Common myeloid progenitor, CD34-positive (primary cell): ENCODE measurements at regions not wholly inside any gene's neighbourhood (a gene's known extent, or its start where the extent isn't known, plus 50 kb on each side); places are given as distances from the start of the nearest gene placed in this dataset.
"Not testable (repeated sequence)": the region's sequence is repeated elsewhere in the genome, so short reads cannot be mapped to it uniquely, and the experiment has no call there.

Experiments
- CTCF ChIA-PET: fragments of 350-600 bp; sonication (Branson Sonifier 250); formaldehyde crosslinking; loops from one replicate; lab custom pipeline; 2021; ENCODE audit warnings: antibody characterized with exemption; lab: Charles Lee
- POLR2A ChIA-PET: fragments of 350-600 bp; sonication (Branson Sonifier 250); formaldehyde crosslinking; loops from one replicate; lab custom pipeline; 2021; ENCODE audit warnings: antibody characterized with exemption; lab: Charles Lee
- DNase-seq, 3 donors: peaks; one replicate each; pipeline versions ENCODE4 v3.0.0 to v3.0.0-alpha.2; 2013
- H3K27ac ChIP-seq, 2 experiments: 1 replicate in 1 of 2; 2 replicates in 1 of 2; pipeline ENCODE4 v1.7.0; 2013; ENCODE audit warnings: inconsistent platforms in 2 of 2, low read length in 2 of 2, mild to moderate bottlenecking in 2 of 2, low read depth in 1 of 2, moderate library complexity in 1 of 2; ENCODE audit not compliant: severe bottlenecking in 2 of 2, insufficient read depth in 1 of 2, poor library complexity in 1 of 2
- H3K27me3 ChIP-seq, 5 experiments: replicated peaks in 2 of 5; 1 replicate in 3 of 5; 2 replicates in 2 of 5; pipeline versions ENCODE4 v1.6.1 to v1.7.0; 2013; ENCODE audit warnings: low read length in 4 of 5, mild to moderate bottlenecking in 2 of 5, moderate library complexity in 2 of 5, inconsistent platforms in 1 of 5; ENCODE audit not compliant: insufficient read depth in 5 of 5, control insufficient read depth in 4 of 5
- H3K36me3 ChIP-seq, 4 experiments: 1 replicate in 2 of 4; 2 replicates in 2 of 4; pipeline versions ENCODE4 v1.6.1 to v1.7.0; 2013; ENCODE audit warnings: low read length in 3 of 4, control low read depth in 1 of 4, mild to moderate bottlenecking in 1 of 4; ENCODE audit not compliant: control insufficient read depth in 4 of 4, insufficient read depth in 4 of 4
- H3K4me1 ChIP-seq, 4 experiments: 1 replicate in 3 of 4; 2 replicates in 1 of 4; pipeline versions ENCODE4 v1.6.1 to v1.7.1; 2013; ENCODE audit warnings: low read length in 3 of 4, mild to moderate bottlenecking in 3 of 4, control low read depth in 1 of 4, inconsistent platforms in 1 of 4, moderate library complexity in 1 of 4; ENCODE audit not compliant: control insufficient read depth in 4 of 4, insufficient read depth in 4 of 4; ENCODE audit errors: control extremely low read depth in 1 of 4
- H3K4me3 ChIP-seq, 7 experiments: 1 replicate in 4 of 7; 2 replicates in 3 of 7; pipeline versions ENCODE4 v1.5.1 to v1.7.0; 2013; ENCODE audit warnings: mild to moderate bottlenecking in 7 of 7, low read length in 6 of 7, moderate library complexity in 6 of 7, inconsistent platforms in 2 of 7, low read depth in 2 of 7, control low read depth in 1 of 7; ENCODE audit not compliant: insufficient read depth in 4 of 7, control insufficient read depth in 1 of 7; ENCODE audit errors: extremely low read depth in 1 of 7
- H3K9me3 ChIP-seq, 5 experiments: 1 replicate in 4 of 5; 2 replicates in 1 of 5; pipeline versions ENCODE4 v1.6.1 to v1.7.1; 2013; ENCODE audit warnings: low read length in 4 of 5, mild to moderate bottlenecking in 2 of 5, inconsistent platforms in 1 of 5, low read depth in 1 of 5, moderate library complexity in 1 of 5; ENCODE audit not compliant: control insufficient read depth in 4 of 5, insufficient read depth in 2 of 5; ENCODE audit errors: control extremely low read depth in 1 of 5
- WGBS: methylation state at CpG from one replicate; pipeline ENCODE4 v1.1.5; 2013; ENCODE audit not compliant: insufficient coverage; 5-methylcytosine and 5-hydroxymethylcytosine counted together

DNA sequence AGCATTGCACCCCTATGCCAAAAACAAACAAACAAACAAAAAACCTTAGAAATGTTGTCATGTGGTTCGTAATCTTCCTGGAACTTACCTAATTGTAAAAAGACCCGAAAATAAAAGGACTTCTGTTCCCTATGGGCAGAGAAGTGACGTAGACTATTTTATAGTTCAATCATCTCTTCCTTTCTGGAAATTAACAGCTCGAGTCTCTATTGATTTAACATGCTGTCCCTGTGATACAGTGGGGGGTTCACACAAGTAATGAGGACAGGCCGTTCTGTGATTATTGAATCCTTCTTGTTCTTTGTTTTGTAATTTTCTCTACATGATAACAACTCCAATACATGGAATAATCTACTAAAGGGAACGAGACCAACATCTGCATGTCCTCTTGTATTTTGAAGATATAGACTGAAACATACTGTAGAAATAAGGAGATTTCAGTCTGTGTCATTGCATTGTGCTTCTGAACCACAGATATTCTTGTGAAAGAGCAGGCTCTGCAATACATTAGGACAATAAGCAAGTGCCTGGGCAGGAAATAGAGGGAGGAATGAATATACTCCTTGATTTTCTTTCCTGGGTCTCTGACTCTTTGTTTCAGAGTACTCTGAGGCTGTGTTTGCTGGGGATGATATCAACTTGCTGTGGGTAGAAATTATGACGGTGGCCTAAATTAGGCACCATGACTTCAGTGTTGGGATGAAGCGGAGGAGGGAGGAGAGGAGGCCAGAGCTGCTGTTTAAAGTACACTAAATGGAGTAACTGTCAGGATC lies 65.7 kb upstream of the PPM1B start:
- H3K27ac ChIP-seq, result no peak overlapping the region
- no peaks in the 10 kb centered on the region for H3K36me3 ChIP-seq
- no peaks in the 10 kb centered on the region for H3K27me3 ChIP-seq
- no peaks in the 10 kb centered on the region for H3K9me3 ChIP-seq
- WGBS, result 96% methylated on average over 4 of the region's 8 CpGs
- H3K4me1 ChIP-seq, result peaks cover 12 to 31% (median 20%) of the 10 kb centered on the region in 4 experiments
- ChIA-PET CTCF (interaction anchor here (0.6 to 1.1 kb wide), 2 partner anchors 59 to 185 kb away, joined by 3 read pairs; no protein-coding TSS in a partner anchor), POLR2A (no interaction called here)
- DNase-seq, result no peak
- no peak overlapping the region for H3K4me3 ChIP-seq

DNA sequence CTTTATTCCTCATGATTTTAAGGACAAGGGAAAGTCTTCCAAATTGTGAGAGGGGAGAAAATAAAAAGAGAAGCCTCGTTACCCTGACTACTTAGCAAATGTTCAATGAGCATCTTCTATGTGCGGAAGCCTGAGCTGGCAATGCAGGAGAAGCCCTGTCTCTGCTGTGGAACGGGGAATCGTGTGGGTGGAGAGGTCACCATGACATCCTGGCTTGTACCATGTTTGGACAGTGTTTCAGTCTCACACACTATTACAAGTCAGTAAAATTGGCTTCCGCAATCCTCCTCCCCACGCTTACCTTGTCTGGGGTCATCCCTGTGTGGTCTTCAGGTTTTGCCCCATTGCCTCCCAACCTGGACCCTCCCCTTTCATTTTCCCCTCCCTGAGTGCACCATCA lies 65.0 kb upstream of the PPM1B start:
- no peak overlapping the region for H3K27ac ChIP-seq
- no peaks in the 10 kb centered on the region for H3K36me3 ChIP-seq
- H3K4me3 ChIP-seq, result no peak overlapping the region
- no peaks in the 10 kb centered on the region for H3K27me3 ChIP-seq
- ChIA-PET CTCF (interaction anchor here (0.6 to 1.1 kb wide), 2 partner anchors 60 to 184 kb away, joined by 3 read pairs; no protein-coding TSS in a partner anchor), POLR2A (no interaction called here)
- H3K4me1 ChIP-seq, result peaks cover 8 to 28% (median 19%) of the 10 kb centered on the region in 4 experiments
- DNase-seq, result no peak
- no peaks in the 10 kb centered on the region for H3K9me3 ChIP-seq
- WGBS, result 100% methylated on average over 6 of the region's 6 CpGs

DNA sequence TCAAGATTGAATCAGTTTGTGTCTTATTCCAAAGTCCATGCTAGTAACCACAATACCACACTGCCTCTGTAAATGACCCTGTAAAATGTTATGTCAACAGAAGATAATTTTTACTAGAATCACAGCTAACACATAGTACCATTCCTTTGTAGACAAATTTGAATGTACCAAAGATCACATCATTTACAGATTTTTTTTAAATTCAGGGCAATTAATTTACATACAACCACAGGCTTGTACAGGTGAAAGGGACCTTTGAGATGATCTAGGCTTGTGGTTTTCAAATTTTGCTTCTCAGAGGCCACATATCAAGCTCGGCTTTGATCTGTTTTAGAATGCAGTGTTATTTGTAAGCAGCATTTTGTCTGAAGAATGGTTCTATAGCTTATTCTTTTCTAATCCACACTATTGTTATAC lies 63.8 kb upstream of the PPM1B start:
- ChIA-PET POLR2A (no interaction called here), CTCF (interaction anchor here (0.9 kb wide), 1 partner anchor 1353 kb away, joined by 3 read pairs; no protein-coding TSS in a partner anchor)
- no CpG with 5 or more reads among the region's 1 CpG for WGBS
- DNase-seq, result no peak
- H3K4me1 ChIP-seq, result peaks cover 8 to 23% (median 18%) of the 10 kb centered on the region in 4 experiments
- no peak overlapping the region for H3K27ac ChIP-seq
- H3K36me3 ChIP-seq, result no peaks in the 10 kb centered on the region
- H3K9me3 ChIP-seq, result no peaks in the 10 kb centered on the region
- no peaks in the 10 kb centered on the region for H3K27me3 ChIP-seq
- H3K4me3 ChIP-seq, result no peak overlapping the region

DNA sequence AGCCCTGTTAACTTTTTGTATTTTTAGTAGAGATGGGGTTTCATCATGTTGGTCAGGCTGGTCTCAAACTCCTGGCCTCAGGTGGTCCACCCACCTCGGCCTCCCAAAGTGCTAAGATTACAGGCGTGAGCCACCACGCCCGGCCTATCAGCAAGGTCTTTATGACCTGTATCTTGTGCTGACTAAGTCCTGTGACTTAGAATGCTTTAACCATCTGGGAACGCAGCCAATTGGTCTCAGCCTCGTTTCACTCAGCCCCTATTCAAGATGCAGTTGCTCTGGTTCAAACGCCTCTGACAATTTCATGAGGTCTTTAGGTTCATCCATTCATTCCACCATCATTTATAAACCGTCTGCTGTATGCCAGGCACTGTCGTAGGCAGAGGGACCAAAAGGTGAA lies 62.2 kb upstream of the PPM1B start:
- POLR2A ChIA-PET, result not testable (repeated sequence)
- CTCF ChIA-PET, result interaction anchor here (1.0 to 1.4 kb wide), 2 partner anchors 11 to 13 kb away, joined by 3 read pairs; no protein-coding TSS in a partner anchor

DNA sequence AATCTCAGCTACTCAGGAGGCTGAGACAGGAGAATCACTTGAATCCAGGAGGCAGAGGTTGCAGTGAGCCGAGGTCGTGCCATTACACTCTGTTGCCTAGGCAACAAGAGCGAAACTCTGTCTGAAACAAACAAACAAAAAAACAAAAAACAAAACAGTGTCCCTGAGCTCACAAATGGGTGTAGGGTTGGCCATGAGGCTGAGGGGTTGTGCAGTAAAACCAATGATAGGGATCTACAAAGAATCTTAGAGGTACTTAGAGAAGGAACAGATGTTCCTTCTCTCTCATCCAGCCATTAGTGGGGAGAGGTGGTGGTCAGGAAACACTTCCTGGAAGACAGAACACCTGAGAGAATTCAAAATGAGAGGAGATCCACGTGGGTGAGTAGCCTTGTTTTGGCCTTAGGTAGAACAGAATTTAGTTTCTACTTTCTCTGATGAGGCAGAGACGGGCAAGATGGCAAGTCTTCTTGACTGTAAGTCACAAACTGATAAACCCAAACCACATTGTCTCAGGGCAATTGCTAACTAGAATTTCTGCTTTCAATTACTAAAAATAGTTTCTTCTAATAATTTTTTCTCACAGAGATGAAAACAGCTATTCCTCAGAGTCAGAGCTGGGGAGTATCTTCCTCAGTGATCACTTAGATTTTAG lies 61.5 kb upstream of the PPM1B start:
- ChIA-PET POLR2A (no interaction called here), CTCF (interaction anchor here (1.0 to 1.4 kb wide), 4 partner anchors 9 to 16 kb away, joined by 3 read pairs; no protein-coding TSS in a partner anchor)
- Histone ChIP-seq H3K36me3 (no peaks in the 10 kb centered on the region), H3K27ac (no peak overlapping the region), H3K4me3 (no peak overlapping the region), H3K9me3 (no peaks in the 10 kb centered on the region), H3K4me1 (peaks cover 0 to 9% (median 7%) of the 10 kb centered on the region in 4 experiments), H3K27me3 (no peaks in the 10 kb centered on the region)
- no peak for DNase-seq
- WGBS, result 93% methylated on average over 2 of the region's 5 CpGs

More for the DNA sequence above, 62.2 kb upstream of the PPM1B start:
- not testable (repeated sequence) for H3K27ac ChIP-seq, H3K36me3 ChIP-seq, H3K4me3 ChIP-seq, H3K27me3 ChIP-seq, DNase-seq, H3K9me3 ChIP-seq, H3K4me1 ChIP-seq
- 88% methylated on average over 9 of the region's 9 CpGs for WGBS

DNA sequence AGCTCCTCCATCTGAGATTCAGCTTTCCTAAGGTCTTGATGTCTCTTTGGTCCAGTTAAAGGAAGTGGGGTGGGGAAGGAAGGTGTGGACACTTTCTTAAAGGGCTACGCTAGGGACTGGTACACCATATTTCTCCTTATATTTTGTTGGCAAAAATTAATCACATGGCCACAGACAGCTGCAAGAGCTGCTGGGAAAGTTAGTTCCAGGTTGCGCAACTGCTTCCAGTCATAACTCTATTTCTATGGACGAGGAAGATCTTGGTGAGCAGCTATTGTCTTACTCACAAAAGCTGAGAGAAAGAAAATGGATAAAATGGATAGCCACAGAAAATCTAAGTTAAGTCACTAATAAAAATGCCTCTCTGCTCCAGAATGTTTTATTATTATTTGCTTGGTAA lies 60.7 kb upstream of the PPM1B start:
- Histone ChIP-seq H3K9me3 (no peaks in the 10 kb centered on the region), H3K4me1 (peaks cover 0 to 9% (median 6%) of the 10 kb centered on the region in 4 experiments), H3K27me3 (no peaks in the 10 kb centered on the region), H3K36me3 (no peaks in the 10 kb centered on the region), H3K27ac (no peak overlapping the region), H3K4me3 (no peak overlapping the region)
- ChIA-PET CTCF (interaction anchor here (1.2 to 1.4 kb wide), 3 partner anchors 10 to 17 kb away, joined by 3 read pairs; no protein-coding TSS in a partner anchor), POLR2A (no interaction called here)
- no CpG with 5 or more reads among the region's 3 CpGs for WGBS
- no peak for DNase-seq

DNA sequence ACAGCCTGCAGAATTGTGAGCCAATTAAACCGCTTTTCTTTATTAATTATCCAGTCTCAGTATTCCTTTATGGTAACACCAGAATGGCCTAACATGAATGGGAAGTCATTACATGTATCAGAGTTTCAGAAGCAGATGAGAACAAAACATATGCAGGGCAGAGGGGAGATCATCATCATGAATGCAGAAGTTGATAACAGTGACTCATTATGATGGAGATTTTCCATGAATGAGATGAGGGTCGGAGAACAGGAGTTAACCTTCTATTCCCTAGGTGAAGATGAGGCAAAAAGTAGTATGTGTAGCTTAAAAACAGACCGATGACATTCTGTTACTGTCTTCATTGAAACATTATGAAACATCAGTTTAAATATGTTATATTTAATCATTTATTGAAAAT lies 59.5 kb upstream of the PPM1B start:
- DNase-seq, result no peak
- H3K36me3 ChIP-seq, result no peaks in the 10 kb centered on the region
- H3K9me3 ChIP-seq, result no peaks in the 10 kb centered on the region
- peaks cover 0 to 9% (median 6%) of the 10 kb centered on the region in 4 experiments for H3K4me1 ChIP-seq
- no peak overlapping the region for H3K4me3 ChIP-seq
- no peak overlapping the region for H3K27ac ChIP-seq
- ChIA-PET POLR2A (no interaction called here), CTCF (interaction anchor here (1.5 kb wide), 1 partner anchor 19 kb away, joined by 3 read pairs; no protein-coding TSS in a partner anchor)
- no CpG with 5 or more reads among the region's 3 CpGs for WGBS
- no peaks in the 10 kb centered on the region for H3K27me3 ChIP-seq
